Smooth muscle cell (in vitro differentiated cells): ENCODE measurements at regions not wholly inside any gene's neighbourhood (a gene's known extent, or its start where the extent isn't known, plus 50 kb on each side); places are given as distances from the start of the nearest gene placed in this dataset.

Source experiments
- DNase-seq: peaks from one replicate; lab custom pipeline; 2025; ENCODE audit not compliant: unreplicated experiment; lab: John Stamatoyannopoulos, UW
- H2AFZ ChIP-seq: fragments of 200-600 bp; sonication (generic); 2 replicates; pipeline ENCODE4 v1.6.0; 2016; ENCODE audit warnings: antibody characterized with exemption, low read depth, mild to moderate bottlenecking
- H3F3A ChIP-seq: fragments of 200-600 bp; sonication (generic); 2 replicates; pipeline ENCODE4 v1.6.0; 2017; ENCODE audit warnings: antibody characterized with exemption, low read depth
- H3K27ac ChIP-seq: fragments of 200-600 bp; sonication (generic); 2 replicates; pipeline ENCODE4 v1.5.1; 2016; ENCODE audit warnings: low read depth, mild to moderate bottlenecking
- H3K27me3 ChIP-seq: fragments of 200-600 bp; sonication (generic); 2 replicates; pipeline ENCODE4 v1.6.1; 2016; ENCODE audit warnings: low read depth, mild to moderate bottlenecking
- H3K36me3 ChIP-seq: fragments of 200-600 bp; sonication (generic); 2 replicates; pipeline ENCODE4 v1.5.1; 2016; ENCODE audit warnings: low read depth
- H3K4me1 ChIP-seq: fragments of 200-600 bp; sonication (generic); 2 replicates; pipeline ENCODE4 v1.5.1; 2016; ENCODE audit warnings: low read depth
- H3K4me2 ChIP-seq: fragments of 200-600 bp; sonication (generic); 2 replicates; pipeline ENCODE4 v1.6.0; 2016; ENCODE audit warnings: mild to moderate bottlenecking
- H3K4me3 ChIP-seq: fragments of 200-600 bp; sonication (generic); 2 replicates; pipeline ENCODE4 v1.5.1; 2016; ENCODE audit warnings: mild to moderate bottlenecking
- H3K79me2 ChIP-seq: fragments of 200-600 bp; sonication (generic); 2 replicates; pipeline ENCODE4 v1.6.0; 2016; ENCODE audit warnings: low read depth, mild to moderate bottlenecking
- H3K9ac ChIP-seq: fragments of 200-600 bp; sonication (generic); 2 replicates; pipeline ENCODE4 v1.6.0; 2016; ENCODE audit warnings: low read depth
- H3K9me3 ChIP-seq: fragments of 200-600 bp; sonication (generic); replicated peaks from 2 replicates; pipeline ENCODE4 v1.5.1; 2016; ENCODE audit warnings: low read depth
- H4K20me1 ChIP-seq: fragments of 200-600 bp; sonication (generic); 2 replicates; pipeline ENCODE4 v1.6.0; 2016; ENCODE audit warnings: low read depth
- CTCF ChIP-seq: fragments of 200-600 bp; sonication (generic); IDR thresholded peaks from 2 replicates; pipeline ENCODE4 v1.5.1; 2017; ENCODE audit warnings: borderline replicate concordance, mild to moderate bottlenecking, antibody characterized with exemption; ENCODE audit not compliant: insufficient read depth, poor library complexity, severe bottlenecking
- WGBS: methylation state at CpG from one replicate; pipeline ENCODE4 v1.1.7; 2016; ENCODE audit warnings: low lambda C conversion rate; 5-methylcytosine and 5-hydroxymethylcytosine counted together

GRCh38 chr13:44307255-44307654 lies 66.4 kb upstream of the SERP2 start:
- TF ChIP-seq CTCF, result no peak
- DNase-seq, result no peak
- Histone ChIP-seq H3K36me3 (no peaks in the 10 kb centered on the region), H3K9ac (peak overlapping the region; percentile 85), H3K9me3 (no peaks in the 10 kb centered on the region), H3K4me1 (peaks cover 26% of the 10 kb centered on the region), H4K20me1 (no peaks in the 10 kb centered on the region), H3F3A (peaks cover 14% of the 10 kb centered on the region), H2AFZ (peak overlapping the region; percentile 39), H3K79me2 (no peaks in the 10 kb centered on the region), H3K27ac (peak overlapping the region; percentile 91), H3K27me3 (no peaks in the 10 kb centered on the region), H3K4me2 (peak overlapping the region; percentile 84), H3K4me3 (no peak overlapping the region)
- WGBS, result 63% methylated on average over 4 of the region's 4 CpGs

GRCh38 chr13:44307844-44308243 lies 65.8 kb upstream of the SERP2 start:
- peak overlapping the region; percentile 84 for H3K4me2 ChIP-seq
- H2AFZ ChIP-seq, result no peak overlapping the region
- TF ChIP-seq CTCF, result no peak
- H3K9ac ChIP-seq, result no peak overlapping the region
- 57% methylated on average over 2 of the region's 2 CpGs for WGBS
- no peaks in the 10 kb centered on the region for H3K79me2 ChIP-seq
- H3K36me3 ChIP-seq, result no peaks in the 10 kb centered on the region
- no peak overlapping the region for H3K4me3 ChIP-seq
- no peaks in the 10 kb centered on the region for H4K20me1 ChIP-seq
- H3K4me1 ChIP-seq, result peaks cover 26% of the 10 kb centered on the region
- peaks cover 11% of the 10 kb centered on the region for H3F3A ChIP-seq
- H3K27me3 ChIP-seq, result no peaks in the 10 kb centered on the region
- H3K27ac ChIP-seq, result peak overlapping the region; percentile 91
- DNase-seq, result no peak
- H3K9me3 ChIP-seq, result no peaks in the 10 kb centered on the region

- Histone ChIP-seq H3K9ac (no peak overlapping the region), H3K79me2 (no peaks in the 10 kb centered on the region), H3K27ac (no peak overlapping the region), H3K4me2 (no peak overlapping the region), H3K9me3 (no peaks in the 10 kb centered on the region), H3F3A (peaks cover 11% of the 10 kb centered on the region), H3K36me3 (no peaks in the 10 kb centered on the region), H3K4me1 (peaks cover 26% of the 10 kb centered on the region), H3K4me3 (no peak overlapping the region), H4K20me1 (no peaks in the 10 kb centered on the region), H3K27me3 (no peaks in the 10 kb centered on the region), H2AFZ (no peak overlapping the region)
- WGBS, result 98% methylated on average over 3 of the region's 3 CpGs
- TF ChIP-seq CTCF, result no peak
- DNase-seq, result no peak
Observed at GRCh38 chr13:44308352-44308751, 65.3 kb upstream of the SERP2 start.
